K562 (cell line): ENCODE measurements at regions not wholly inside any gene's neighbourhood (a gene's known extent, or its start where the extent isn't known, plus 50 kb on each side); places are given as distances from the start of the nearest gene placed in this dataset.

Experiments
- CAMTA2 ChIP-seq: fragments of 250-450 bp; sonication (Bioruptor Pico); conservative IDR thresholded peaks from 2 replicates; pipeline ENCODE4 v1.5.1; 2022
- CBX5 ChIP-seq: IDR thresholded peaks from 2 replicates; pipeline ENCODE4 v1.6.1; 2014; ENCODE audit warnings: low read depth, borderline replicate concordance
- POLR2A ChIP-seq: fragments of 450-650 bp; conservative IDR thresholded peaks from 2 replicates; pipeline ENCODE4 v1.6.1; 2016
- RBM15 ChIP-seq: fragments of 200-400 bp; formaldehyde crosslinking; IDR thresholded peaks from 2 replicates; pipeline ENCODE4 v1.6.1; 2018; ENCODE audit warnings: mild to moderate bottlenecking, low read length, moderate library complexity; ENCODE audit not compliant: insufficient read depth
- ZNF232 ChIP-seq: sonication (generic); formaldehyde crosslinking; IDR thresholded peaks from 2 replicates; pipeline ENCODE4 v1.8.0; 2022; ENCODE audit warnings: mild to moderate bottlenecking, missing genetic modification reagents
- TF ChIP-seq, protein P1 (sequence below): sonication (generic); formaldehyde crosslinking; IDR thresholded peaks from 2 replicates; pipeline ENCODE4 v1.8.1; 2023; ENCODE audit warnings: mild to moderate bottlenecking, missing genetic modification reagents, moderate library complexity

DNA sequence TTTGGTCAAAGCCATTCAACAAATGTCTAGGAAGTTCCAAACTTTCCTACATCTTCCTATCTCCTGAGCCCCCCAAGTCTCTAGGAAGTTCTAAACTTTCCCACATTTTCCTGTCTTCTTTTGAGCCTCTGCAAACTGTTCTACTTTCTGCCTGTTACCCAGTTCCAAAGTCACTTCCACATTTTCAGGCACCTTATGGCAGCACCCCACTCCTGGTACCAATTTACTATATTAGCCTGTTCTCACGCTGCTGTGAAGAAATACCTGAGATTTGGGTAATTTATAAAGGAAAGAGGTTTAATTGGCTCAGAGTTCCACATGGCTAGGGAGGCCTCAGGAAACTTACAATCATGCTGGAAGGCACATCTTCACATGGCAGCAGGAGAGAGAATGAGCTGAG, 869.2 kb downstream of the TDRD15 start:
- TF ChIP-seq CAMTA2 (CRISPR knock-in tag) (no peak), CBX5 (no peak), RBM15 (no peak), ZNF232 (CRISPR knock-in tag) (no peak), POLR2A (no peak)
- TF ChIP-seq, protein P1, sequence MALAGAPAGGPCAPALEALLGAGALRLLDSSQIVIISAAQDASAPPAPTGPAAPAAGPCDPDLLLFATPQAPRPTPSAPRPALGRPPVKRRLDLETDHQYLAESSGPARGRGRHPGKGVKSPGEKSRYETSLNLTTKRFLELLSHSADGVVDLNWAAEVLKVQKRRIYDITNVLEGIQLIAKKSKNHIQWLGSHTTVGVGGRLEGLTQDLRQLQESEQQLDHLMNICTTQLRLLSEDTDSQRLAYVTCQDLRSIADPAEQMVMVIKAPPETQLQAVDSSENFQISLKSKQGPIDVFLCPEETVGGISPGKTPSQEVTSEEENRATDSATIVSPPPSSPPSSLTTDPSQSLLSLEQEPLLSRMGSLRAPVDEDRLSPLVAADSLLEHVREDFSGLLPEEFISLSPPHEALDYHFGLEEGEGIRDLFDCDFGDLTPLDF (CRISPR knock-in tag): no peak
